K562 (cell line): ENCODE measurements at regions not wholly inside any gene's neighbourhood (a gene's known extent, or its start where the extent isn't known, plus 50 kb on each side); places are given as distances from the start of the nearest gene placed in this dataset.

Source experiments
- EHMT2 ChIP-seq: fragments of 450-650 bp; IDR thresholded peaks from 2 replicates; pipeline ENCODE4 v1.6.1; 2018; ENCODE audit warnings: antibody characterized with exemption
- RAD21 ChIP-seq, 2 experiments: fragments of 250-450 bp in 1 of 2; fragments of 450-650 bp in 1 of 2; sonication (Bioruptor Pico) in 1 of 2; formaldehyde crosslinking in 1 of 2; IDR thresholded peaks in 1 of 2; conservative IDR thresholded peaks in 1 of 2; 2 replicates each; pipeline versions ENCODE4 v1.4.0 to v1.8.0; 2020 to 2022; ENCODE audit warnings: mild to moderate bottlenecking in 2 of 2, moderate library complexity in 1 of 2
- RBM39 ChIP-seq: fragments of 200-400 bp; formaldehyde crosslinking; optimal IDR thresholded peaks from 2 replicates; pipeline ENCODE3; 2018; ENCODE audit warnings: low read depth, low read length
- TF ChIP-seq, protein P1 (sequence below), 2 experiments: fragments of 450-650 bp; formaldehyde crosslinking in 1 of 2; IDR thresholded peaks; 2 replicates each; pipeline versions ENCODE4 v1.4.0 to v1.6.1; 2014 to 2020; ENCODE audit warnings: mild to moderate bottlenecking in 2 of 2, borderline replicate concordance in 1 of 2, low read depth in 1 of 2
- TF ChIP-seq, protein P2 (sequence below): fragments of 450-650 bp; IDR thresholded peaks from 2 replicates; pipeline ENCODE4 v1.6.1; 2016; ENCODE audit warnings: missing biosample characterization, missing genetic modification characterization
- TF ChIP-seq, protein P3 (sequence below): fragments of 450-650 bp; IDR thresholded peaks from one replicate; pipeline ENCODE4 v1.6.1; 2018; ENCODE audit warnings: mild to moderate bottlenecking, moderate library complexity; ENCODE audit not compliant: partially characterized antibody
- TF ChIP-seq, protein P4 (sequence below): IDR thresholded peaks from 2 replicates; pipeline ENCODE4 v1.6.1; 2012; ENCODE audit warnings: low read depth, low read length, improper control_type of control experiment, borderline replicate concordance
- TF ChIP-seq, protein P5 (sequence below): IDR thresholded peaks from 2 replicates; pipeline ENCODE4 v1.6.1; 2016; ENCODE audit warnings: missing genetic modification characterization, missing compliant biosample characterization
- TF ChIP-seq, protein P6 (sequence below): sonication (generic); formaldehyde crosslinking; IDR thresholded peaks from 2 replicates; pipeline ENCODE4 v1.8.1; 2023; ENCODE audit warnings: mild to moderate bottlenecking, missing genetic modification reagents

DNA sequence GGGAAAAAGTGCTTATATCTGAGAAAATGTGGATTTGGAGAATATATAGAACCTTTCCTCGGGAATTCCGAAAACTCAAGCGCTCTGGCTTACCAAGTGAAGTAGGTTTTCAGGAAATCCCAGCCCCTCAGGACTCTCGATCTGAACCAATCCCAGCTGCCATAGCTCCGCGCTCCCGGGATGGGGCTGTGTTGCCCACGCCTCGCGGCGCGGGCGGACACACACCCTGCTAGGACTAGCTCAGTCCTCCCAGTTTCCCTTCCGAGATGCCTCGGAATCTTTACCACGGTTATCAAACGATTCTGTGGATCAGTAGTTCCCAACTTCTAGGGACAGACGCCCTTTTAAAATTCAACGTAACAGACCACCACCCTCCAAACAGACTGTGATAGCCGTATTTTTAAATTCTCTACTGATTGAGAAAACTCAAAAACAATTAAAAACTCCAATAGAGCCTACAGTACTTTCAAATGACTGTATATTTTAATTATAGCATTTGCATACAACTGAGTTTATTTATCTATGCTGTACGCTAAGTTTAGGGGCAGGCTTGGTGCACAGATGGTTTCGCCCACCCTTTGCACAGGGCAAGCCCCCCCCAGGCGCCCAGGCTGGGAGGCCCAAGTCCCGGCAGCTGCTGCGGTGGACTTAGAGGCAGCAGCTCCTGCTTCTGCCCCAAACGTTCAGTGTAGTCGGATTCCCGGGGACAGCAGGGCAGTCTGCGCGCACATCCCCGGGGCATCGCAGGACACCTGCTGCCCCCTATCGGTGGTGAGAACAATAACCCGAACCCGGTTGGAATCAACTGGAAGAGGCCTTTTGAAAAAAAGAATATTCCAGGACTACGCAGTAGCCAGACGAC, 52.3 kb downstream of the CCDC54 start (continued):
- TF ChIP-seq, protein P1, sequence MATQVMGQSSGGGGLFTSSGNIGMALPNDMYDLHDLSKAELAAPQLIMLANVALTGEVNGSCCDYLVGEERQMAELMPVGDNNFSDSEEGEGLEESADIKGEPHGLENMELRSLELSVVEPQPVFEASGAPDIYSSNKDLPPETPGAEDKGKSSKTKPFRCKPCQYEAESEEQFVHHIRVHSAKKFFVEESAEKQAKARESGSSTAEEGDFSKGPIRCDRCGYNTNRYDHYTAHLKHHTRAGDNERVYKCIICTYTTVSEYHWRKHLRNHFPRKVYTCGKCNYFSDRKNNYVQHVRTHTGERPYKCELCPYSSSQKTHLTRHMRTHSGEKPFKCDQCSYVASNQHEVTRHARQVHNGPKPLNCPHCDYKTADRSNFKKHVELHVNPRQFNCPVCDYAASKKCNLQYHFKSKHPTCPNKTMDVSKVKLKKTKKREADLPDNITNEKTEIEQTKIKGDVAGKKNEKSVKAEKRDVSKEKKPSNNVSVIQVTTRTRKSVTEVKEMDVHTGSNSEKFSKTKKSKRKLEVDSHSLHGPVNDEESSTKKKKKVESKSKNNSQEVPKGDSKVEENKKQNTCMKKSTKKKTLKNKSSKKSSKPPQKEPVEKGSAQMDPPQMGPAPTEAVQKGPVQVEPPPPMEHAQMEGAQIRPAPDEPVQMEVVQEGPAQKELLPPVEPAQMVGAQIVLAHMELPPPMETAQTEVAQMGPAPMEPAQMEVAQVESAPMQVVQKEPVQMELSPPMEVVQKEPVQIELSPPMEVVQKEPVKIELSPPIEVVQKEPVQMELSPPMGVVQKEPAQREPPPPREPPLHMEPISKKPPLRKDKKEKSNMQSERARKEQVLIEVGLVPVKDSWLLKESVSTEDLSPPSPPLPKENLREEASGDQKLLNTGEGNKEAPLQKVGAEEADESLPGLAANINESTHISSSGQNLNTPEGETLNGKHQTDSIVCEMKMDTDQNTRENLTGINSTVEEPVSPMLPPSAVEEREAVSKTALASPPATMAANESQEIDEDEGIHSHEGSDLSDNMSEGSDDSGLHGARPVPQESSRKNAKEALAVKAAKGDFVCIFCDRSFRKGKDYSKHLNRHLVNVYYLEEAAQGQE (IDR thresholded peaks at IDR 0.05; ENCODE audit: borderline replicate concordance) = peak; percentile 16; the same call in 1 of the 2 replicates
- TF ChIP-seq, protein P1 (CRISPR knock-in tag; IDR thresholded peaks at IDR 0.05; ENCODE audit: low read depth) = no peak
- TF ChIP-seq, protein P2, sequence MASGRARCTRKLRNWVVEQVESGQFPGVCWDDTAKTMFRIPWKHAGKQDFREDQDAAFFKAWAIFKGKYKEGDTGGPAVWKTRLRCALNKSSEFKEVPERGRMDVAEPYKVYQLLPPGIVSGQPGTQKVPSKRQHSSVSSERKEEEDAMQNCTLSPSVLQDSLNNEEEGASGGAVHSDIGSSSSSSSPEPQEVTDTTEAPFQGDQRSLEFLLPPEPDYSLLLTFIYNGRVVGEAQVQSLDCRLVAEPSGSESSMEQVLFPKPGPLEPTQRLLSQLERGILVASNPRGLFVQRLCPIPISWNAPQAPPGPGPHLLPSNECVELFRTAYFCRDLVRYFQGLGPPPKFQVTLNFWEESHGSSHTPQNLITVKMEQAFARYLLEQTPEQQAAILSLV (tag) = no peak
- TF ChIP-seq RBM39 = no peak
- peak; percentile 20 to 62; a peak in 3 of 4 replicates for TF ChIP-seq RAD21 (CRISPR knock-in tag; conservative IDR thresholded peaks at IDR 0.05 in 1 of 2, IDR thresholded peaks at IDR 0.05 in 1 of 2)
- TF ChIP-seq EHMT2 = no peak
- TF ChIP-seq, protein P3, sequence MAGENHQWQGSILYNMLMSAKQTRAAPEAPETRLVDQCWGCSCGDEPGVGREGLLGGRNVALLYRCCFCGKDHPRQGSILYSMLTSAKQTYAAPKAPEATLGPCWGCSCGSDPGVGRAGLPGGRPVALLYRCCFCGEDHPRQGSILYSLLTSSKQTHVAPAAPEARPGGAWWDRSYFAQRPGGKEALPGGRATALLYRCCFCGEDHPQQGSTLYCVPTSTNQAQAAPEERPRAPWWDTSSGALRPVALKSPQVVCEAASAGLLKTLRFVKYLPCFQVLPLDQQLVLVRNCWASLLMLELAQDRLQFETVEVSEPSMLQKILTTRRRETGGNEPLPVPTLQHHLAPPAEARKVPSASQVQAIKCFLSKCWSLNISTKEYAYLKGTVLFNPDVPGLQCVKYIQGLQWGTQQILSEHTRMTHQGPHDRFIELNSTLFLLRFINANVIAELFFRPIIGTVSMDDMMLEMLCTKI = no peak
- TF ChIP-seq, protein P4, sequence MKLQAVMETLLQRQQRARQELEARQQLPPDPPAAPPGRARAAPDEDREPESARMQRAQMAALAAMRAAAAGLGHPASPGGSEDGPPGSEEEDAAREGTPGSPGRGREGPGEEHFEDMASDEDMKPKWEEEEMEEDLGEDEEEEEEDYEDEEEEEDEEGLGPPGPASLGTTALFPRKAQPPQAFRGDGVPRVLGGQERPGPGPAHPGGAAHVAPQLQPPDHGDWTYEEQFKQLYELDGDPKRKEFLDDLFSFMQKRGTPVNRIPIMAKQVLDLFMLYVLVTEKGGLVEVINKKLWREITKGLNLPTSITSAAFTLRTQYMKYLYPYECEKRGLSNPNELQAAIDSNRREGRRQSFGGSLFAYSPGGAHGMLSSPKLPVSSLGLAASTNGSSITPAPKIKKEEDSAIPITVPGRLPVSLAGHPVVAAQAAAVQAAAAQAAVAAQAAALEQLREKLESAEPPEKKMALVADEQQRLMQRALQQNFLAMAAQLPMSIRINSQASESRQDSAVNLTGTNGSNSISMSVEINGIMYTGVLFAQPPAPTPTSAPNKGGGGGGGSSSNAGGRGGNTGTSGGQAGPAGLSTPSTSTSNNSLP = no peak
- TF ChIP-seq, protein P5, sequence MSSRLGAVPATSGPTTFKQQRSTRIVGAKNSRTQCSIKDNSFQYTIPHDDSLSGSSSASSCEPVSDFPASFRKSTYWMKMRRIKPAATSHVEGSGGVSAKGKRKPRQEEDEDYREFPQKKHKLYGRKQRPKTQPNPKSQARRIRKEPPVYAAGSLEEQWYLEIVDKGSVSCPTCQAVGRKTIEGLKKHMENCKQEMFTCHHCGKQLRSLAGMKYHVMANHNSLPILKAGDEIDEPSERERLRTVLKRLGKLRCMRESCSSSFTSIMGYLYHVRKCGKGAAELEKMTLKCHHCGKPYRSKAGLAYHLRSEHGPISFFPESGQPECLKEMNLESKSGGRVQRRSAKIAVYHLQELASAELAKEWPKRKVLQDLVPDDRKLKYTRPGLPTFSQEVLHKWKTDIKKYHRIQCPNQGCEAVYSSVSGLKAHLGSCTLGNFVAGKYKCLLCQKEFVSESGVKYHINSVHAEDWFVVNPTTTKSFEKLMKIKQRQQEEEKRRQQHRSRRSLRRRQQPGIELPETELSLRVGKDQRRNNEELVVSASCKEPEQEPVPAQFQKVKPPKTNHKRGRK (tag) = no peak
- TF ChIP-seq, protein P6, sequence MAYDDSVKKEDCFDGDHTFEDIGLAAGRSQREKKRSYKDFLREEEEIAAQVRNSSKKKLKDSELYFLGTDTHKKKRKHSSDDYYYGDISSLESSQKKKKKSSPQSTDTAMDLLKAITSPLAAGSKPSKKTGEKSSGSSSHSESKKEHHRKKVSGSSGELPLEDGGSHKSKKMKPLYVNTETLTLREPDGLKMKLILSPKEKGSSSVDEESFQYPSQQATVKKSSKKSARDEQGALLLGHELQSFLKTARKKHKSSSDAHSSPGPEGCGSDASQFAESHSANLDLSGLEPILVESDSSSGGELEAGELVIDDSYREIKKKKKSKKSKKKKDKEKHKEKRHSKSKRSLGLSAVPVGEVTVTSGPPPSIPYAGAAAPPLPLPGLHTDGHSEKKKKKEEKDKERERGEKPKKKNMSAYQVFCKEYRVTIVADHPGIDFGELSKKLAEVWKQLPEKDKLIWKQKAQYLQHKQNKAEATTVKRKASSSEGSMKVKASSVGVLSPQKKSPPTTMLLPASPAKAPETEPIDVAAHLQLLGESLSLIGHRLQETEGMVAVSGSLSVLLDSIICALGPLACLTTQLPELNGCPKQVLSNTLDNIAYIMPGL (CRISPR knock-in tag) = no peak
